K562 (cell line): ENCODE measurements at regions not wholly inside any gene's neighbourhood (a gene's known extent, or its start where the extent isn't known, plus 50 kb on each side); places are given as distances from the start of the nearest gene placed in this dataset.

Source experiments
- ATAC-seq: fragments of 200-7000 bp; cut with Tn5 transposase; 3 replicates; pipeline ENCODE4 v1.9.1; 2020; ENCODE audit warnings: moderate library complexity
- BruUV-seq: library from RNA; stranded (reverse); fragments of 400-500 nt; replicated peaks from 2 replicates; lab custom pipeline; 2021; lab: Mats Ljungman, UMichigan
- CTCF ChIA-PET: fragments of 300-600 bp; formaldehyde crosslinking; extraction: SDS; loops from one replicate; lab custom pipeline; 2021; ENCODE audit warnings: low intra/inter-chr PET ratio; lab: Yijun Ruan, JAX
- POLR2A ChIA-PET: fragments of 300-600, 350-650 bp; sonication (Branson Sonifier 250); formaldehyde crosslinking; extraction: SDS; loops from one replicate; lab custom pipeline; 2021; ENCODE audit warnings: antibody characterized with exemption, inconsistent platforms; lab: Yijun Ruan, JAX
- DNase-seq, 4 experiments: peaks; one replicate each; pipeline versions ENCODE4 v3.0.0 to v3.0.0-alpha.2; 2011 to 2018; ENCODE audit warnings: low spot score in 3 of 4, mixed read lengths in 3 of 4; ENCODE audit errors: extremely low read depth in 1 of 4
- FAIRE-seq: peaks from 2 replicates; lab custom pipeline; 2011; peaks lifted over from hg19 to GRCh38; lab: Jason Lieb, UNC
- H2AFZ ChIP-seq: 2 replicates; pipeline ENCODE4 v1.6.0; 2011; ENCODE audit warnings: low read depth, low read length, control low read depth, inconsistent platforms
- H3K27ac ChIP-seq: fragments of 200-600 bp; 3 replicates; pipeline ENCODE4 v1.8.0; 2011; ENCODE audit warnings: low read depth, mild to moderate bottlenecking, control low read depth, inconsistent platforms, low read length, moderate library complexity, mixed read lengths; ENCODE audit errors: extremely low read depth
- H3K27me3 ChIP-seq, 2 experiments: fragments of 300-600 bp in 1 of 2; 2 replicates in 1 of 2; 3 replicates in 1 of 2; pipeline versions ENCODE4 v1.6.0 to v1.8.0; 2011; ENCODE audit warnings: inconsistent platforms in 2 of 2, low read length in 2 of 2, mild to moderate bottlenecking in 1 of 2, mixed read lengths in 1 of 2, moderate library complexity in 1 of 2; ENCODE audit not compliant: control insufficient read depth in 2 of 2, insufficient read depth in 2 of 2
- H3K36me3 ChIP-seq: fragments of 300-600 bp; 3 replicates; pipeline ENCODE4 v1.8.0; 2011; ENCODE audit warnings: mild to moderate bottlenecking, low read length, inconsistent platforms; ENCODE audit not compliant: control insufficient read depth, insufficient read depth
- H3K4me1 ChIP-seq, 2 experiments: fragments of 200-600 bp in 1 of 2; replicated peaks in 1 of 2; 2 replicates in 1 of 2; 3 replicates in 1 of 2; pipeline versions ENCODE4 v1.5.1 to v1.8.0; 2011; ENCODE audit warnings: inconsistent platforms in 2 of 2, low read length in 2 of 2, mild to moderate bottlenecking in 1 of 2, mixed read lengths in 1 of 2, moderate library complexity in 1 of 2; ENCODE audit not compliant: control insufficient read depth in 2 of 2, insufficient read depth in 2 of 2
- H3K4me2 ChIP-seq: 2 replicates; pipeline ENCODE4 v1.6.1; 2011; ENCODE audit warnings: low read length, control low read depth, inconsistent platforms, mixed read lengths; ENCODE audit not compliant: insufficient read depth
- H3K4me3 ChIP-seq: fragments of 200-600 bp; sonication (generic), shearing (Covaris generic); 2 replicates; pipeline ENCODE4 v1.5.1; 2016; ENCODE audit warnings: control low read depth, inconsistent platforms
- H3K79me2 ChIP-seq: fragments of 200-600 bp; 3 replicates; pipeline ENCODE4 v1.8.0; 2011; ENCODE audit warnings: low read length, inconsistent platforms; ENCODE audit not compliant: control insufficient read depth, insufficient read depth
- H3K9ac ChIP-seq, 2 experiments: 2 replicates each; pipeline versions ENCODE4 v1.6.0 to v1.6.1; 2011; ENCODE audit warnings: low read depth in 2 of 2, low read length in 2 of 2, control low read depth in 1 of 2, inconsistent platforms in 1 of 2, mild to moderate bottlenecking in 1 of 2, mixed read lengths in 1 of 2; ENCODE audit not compliant: insufficient read depth in 1 of 2
- H3K9me1 ChIP-seq: one replicate; pipeline ENCODE4 v1.6.0; 2011; ENCODE audit warnings: inconsistent platforms, mild to moderate bottlenecking, low read length, moderate library complexity; ENCODE audit not compliant: control insufficient read depth, insufficient read depth
- H3K9me3 ChIP-seq: replicated peaks from 2 replicates; pipeline ENCODE4 v1.5.1; 2011; ENCODE audit warnings: low read depth, low read length, inconsistent platforms; ENCODE audit not compliant: control insufficient read depth, insufficient read depth
- H4K20me1 ChIP-seq: replicated peaks from 2 replicates; pipeline ENCODE4 v1.6.1; 2011; ENCODE audit warnings: low read length, inconsistent platforms, mixed read lengths; ENCODE audit not compliant: control insufficient read depth, insufficient read depth
- FOXO4 ChIP-seq: fragments of 450-650 bp; formaldehyde crosslinking; IDR thresholded peaks from 2 replicates; pipeline ENCODE4 v1.4.0; 2020; ENCODE audit warnings: mild to moderate bottlenecking, moderate library complexity
- SMAD4 ChIP-seq: fragments of 250-450 bp; sonication (Bioruptor Pico); conservative IDR thresholded peaks from 2 replicates; pipeline ENCODE4 v1.8.0; 2021; ENCODE audit warnings: inconsistent platforms, mild to moderate bottlenecking, moderate library complexity
- TRIM25 ChIP-seq: fragments of 450-650 bp; IDR thresholded peaks from 2 replicates; pipeline ENCODE4 v1.7.0; 2016; ENCODE audit warnings: borderline replicate concordance
- WGBS: fragments of 100-300 bp; shearing (Covaris generic); methylation state at CpG from one replicate; pipeline ENCODE4 v1.1.6; 2016; ENCODE audit warnings: low coverage, mixed read lengths; ENCODE audit not compliant: insufficient coverage; ENCODE audit errors: missing lambda C conversion rate; 5-methylcytosine and 5-hydroxymethylcytosine counted together
- in situ Hi-C: fragments of 300-500 bp; cut with MboI; formaldehyde crosslinking; loops from 4 replicates; pipeline ENCODE4 v1.15.0; 2018; ENCODE audit warnings: inconsistent platforms, mixed read lengths
- intact Hi-C: fragments of 100-400 bp; cut with micrococcal nuclease; formaldehyde crosslinking; loops from 2 replicates; pipeline ENCODE4 v1.14.2; 2022

GRCh38 chr1:29565490-29565889, 329.2 kb downstream of the PTPRU start:
- no peak for DNase-seq
- no peak overlapping the region for H3K4me3 ChIP-seq
- H3K9ac ChIP-seq, result no peak overlapping the region
- H4K20me1 ChIP-seq, result no peaks in the 10 kb centered on the region
- H3K9me1 ChIP-seq, result no peaks in the 10 kb centered on the region
- H3K27ac ChIP-seq, result no peak overlapping the region
- in situ Hi-C loops (no loop called here), intact Hi-C loops (no loop called here)
- H3K27me3 ChIP-seq, result no peaks in the 10 kb centered on the region
- WGBS, result 0% methylated on average over 1 of the region's 1 CpG
- FAIRE-seq, result no peak
- ChIA-PET CTCF (no interaction called here), POLR2A (interaction anchor here (0.6 to 0.7 kb wide), 2 partner anchors 14 to 458 kb away, joined by 3 read pairs; no protein-coding TSS in a partner anchor)
- H3K4me2 ChIP-seq, result no peak overlapping the region
- no peak overlapping the region for H2AFZ ChIP-seq
- no peaks in the 10 kb centered on the region for H3K4me1 ChIP-seq
- no peak for ATAC-seq
- BruUV-seq, result no TSS peak
- no peaks in the 10 kb centered on the region for H3K79me2 ChIP-seq
- no peak for TF ChIP-seq TRIM25
- TF ChIP-seq FOXO4, result no peak
- TF ChIP-seq SMAD4 (CRISPR knock-in tag), result no peak
- H3K9me3 ChIP-seq, result peaks cover 7% of the 10 kb centered on the region; the same call in 1 of the 2 replicates
- H3K36me3 ChIP-seq, result no peaks in the 10 kb centered on the region
